UCSD-AML1 (cell line): ENCODE measurements at regions not wholly inside any gene's neighbourhood (a gene's known extent, or its start where the extent isn't known, plus 50 kb on each side); places are given as distances from the start of the nearest gene placed in this dataset.

Source experiments
- DNase-seq: peaks from one replicate; lab custom pipeline; 2025; ENCODE audit not compliant: unreplicated experiment; lab: John Stamatoyannopoulos, UW

GRCh38 chr1:228917342-228917741 is 182.1 kb downstream of the RHOU start:
- no peak for DNase-seq

DNA sequence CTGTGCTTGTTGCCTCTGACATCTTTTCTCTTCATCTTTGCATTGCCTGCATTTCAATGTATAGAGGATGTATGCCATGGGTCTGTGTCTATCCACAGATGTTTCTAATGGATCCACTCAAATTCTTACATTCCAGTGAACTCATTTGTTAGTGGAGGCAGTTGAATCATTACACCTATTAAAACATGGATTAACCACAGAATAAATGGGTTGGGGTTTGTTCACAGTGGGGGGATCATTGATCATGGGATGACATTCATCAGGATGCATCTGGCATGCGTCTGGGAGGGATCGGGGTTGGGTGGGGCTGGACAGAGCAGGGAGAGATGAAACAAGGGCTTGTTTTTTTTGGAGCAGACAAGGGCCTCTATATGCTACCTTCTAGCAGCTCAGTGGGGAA is 182.5 kb downstream of the RHOU start:
- no peak for DNase-seq

DNA sequence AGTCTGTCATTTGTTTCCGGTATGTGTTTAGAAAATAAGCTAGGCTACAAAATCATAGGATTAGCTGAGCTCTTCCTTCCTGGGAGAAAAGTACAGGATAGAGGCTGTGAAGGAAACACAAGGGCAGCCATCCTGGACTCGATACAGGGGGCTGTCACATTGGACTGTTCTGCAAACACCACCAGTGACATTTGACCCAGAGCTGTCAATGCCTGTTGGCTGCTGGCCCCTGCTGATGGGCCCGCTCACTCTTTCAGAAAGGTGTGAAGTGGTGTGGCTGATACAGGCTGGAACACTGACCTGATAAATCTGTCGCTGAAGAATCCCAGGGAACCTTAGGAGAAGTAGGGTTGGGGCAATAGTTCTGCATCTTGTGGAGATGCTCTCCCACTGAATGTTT is 183.1 kb downstream of the RHOU start:
- DNase-seq: no peak

GRCh38 chr1:228919914-228920313 is 184.6 kb downstream of the RHOU start:
- DNase-seq: no peak

GRCh38 chr1:228920831-228921230 is 185.6 kb downstream of the RHOU start:
- no peak for DNase-seq

GRCh38 chr1:228921481-228921880 is 186.2 kb downstream of the RHOU start:
- DNase-seq: peak; percentile 40

GRCh38 chr1:228922722-228923376 is 187.6 kb downstream of the RHOU start:
- no peak for DNase-seq

DNA sequence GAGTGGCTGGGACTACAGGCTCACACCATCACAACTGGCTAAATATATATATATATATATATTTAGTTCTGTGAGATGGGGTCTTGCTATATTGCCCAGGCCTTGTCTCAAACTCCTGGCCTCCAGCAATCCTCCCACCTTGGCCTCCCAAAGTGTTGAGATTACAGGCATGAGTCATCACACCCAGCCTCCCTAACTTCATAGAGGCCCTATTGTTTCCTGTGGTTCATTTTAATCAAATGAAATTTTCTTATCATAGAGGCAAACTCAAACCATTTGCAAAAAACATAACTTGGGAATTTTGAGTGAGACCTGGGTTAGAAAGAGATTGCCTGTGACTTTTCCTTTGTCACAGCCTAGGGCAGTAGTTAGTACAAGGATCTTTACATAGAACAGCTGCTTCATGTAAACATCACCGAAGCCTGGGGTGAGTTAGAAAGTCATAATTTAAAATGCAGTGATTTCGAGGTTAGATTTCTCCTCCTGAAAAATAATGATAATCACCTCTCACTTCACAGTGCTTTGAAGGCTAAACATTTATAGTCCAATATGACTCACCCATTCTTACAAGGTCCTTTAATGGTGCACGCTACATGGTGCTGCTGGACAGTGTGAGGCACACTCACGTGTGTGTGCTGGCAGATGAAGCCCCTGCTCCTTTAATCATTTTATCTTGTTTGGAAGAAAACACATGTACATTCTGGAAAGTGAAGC is 188.9 kb downstream of the RHOU start:
- DNase-seq: no peak

DNA sequence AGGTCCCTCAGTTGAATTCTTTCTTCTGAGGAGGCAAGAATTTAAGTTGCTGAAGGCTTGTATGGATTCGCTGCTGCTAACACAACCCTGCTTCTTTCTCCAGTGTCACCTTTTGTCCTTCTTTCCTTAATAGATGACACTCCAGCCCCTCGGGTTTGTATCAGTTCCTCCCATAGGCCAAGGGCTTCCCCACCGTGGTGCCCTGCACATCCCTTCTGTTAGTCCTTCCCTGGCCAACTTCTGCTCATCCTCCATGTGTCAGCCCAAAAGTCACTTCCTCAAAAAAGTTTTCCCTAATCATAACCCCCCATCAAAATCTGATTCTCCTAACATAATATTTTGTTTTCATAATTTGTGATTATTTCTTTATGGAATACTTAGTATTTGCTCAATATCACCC is 190.4 kb downstream of the RHOU start:
- no peak for DNase-seq

GRCh38 chr1:228927421-228927820 is 192.1 kb downstream of the RHOU start:
- DNase-seq: no peak

- DNase-seq: no peak
Measured at GRCh38 chr1:228927946-228928898, 192.9 kb downstream of the RHOU start.

DNA sequence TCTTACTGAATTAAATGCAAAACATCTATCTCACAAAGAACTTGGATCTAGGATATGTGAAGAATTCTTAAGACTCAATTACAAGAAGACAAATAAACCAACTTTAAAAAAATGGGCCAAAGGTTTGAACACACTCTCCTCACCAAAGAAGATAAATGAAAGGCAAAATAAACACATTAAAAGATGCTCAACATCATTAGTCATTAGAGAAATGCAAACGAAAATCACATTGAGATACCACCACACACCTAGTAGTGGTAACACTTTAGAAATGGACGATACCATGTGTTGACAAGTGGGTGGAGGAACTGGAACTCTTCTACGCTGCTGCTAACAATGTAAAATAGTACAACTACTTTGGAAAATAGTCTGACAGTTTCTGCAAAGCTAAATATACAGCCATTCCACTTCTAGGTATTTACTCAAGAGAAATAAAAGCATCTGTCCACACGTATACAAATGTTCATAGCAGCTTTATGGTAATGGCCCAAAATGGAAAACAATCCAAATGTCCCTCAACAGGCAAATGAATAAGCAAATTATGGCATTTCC is 194.3 kb downstream of the RHOU start:
- no peak for DNase-seq

DNA sequence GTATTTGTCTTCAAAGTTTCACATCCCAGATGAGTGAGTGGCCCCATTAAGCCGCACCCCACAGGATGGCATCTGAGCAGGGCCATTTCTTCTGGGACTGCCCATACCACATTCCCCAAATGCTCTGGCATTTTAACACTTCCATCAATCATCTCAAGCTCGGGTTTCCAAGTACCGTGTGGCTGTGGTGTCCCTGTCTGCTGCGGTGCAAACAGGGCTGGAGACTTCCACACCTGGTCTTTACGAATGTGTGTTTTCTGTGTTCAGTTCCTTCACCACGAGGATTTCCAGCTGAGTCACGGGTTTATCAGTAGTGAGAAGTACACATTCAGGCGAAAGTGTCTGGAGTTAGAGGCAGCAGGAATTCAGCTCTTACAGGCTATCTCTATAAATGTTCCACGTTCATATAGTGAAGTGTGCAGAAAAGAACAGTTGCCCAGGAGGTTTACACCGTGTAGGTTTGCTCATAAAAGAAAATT is 195.2 kb downstream of the RHOU start:
- DNase-seq: no peak

GRCh38 chr1:228933753-228934152 is 198.5 kb downstream of the RHOU start:
- no peak for DNase-seq

DNA sequence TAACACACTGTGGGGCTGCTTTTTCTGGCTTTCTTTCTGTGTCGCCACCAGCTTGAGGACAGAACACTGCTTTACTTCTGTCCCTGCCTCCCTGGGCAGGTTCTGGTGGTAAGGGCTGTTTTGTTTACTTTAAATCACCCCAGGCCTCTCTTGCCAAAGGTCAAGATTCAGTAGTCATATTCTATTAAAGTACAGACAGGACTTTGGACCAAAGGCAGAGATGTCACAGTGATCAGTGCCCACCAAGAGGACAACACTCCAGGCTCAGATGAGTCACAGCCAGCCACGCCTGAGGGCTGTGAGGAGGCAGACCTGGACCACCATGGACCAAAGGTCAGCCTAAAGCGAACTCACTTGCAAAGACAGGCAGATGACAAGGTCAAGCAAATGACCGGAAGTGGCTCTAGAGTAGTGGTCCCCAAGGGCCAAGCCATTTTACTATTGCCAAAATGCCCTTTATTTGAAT is 200.0 kb downstream of the RHOU start:
- DNase-seq: no peak

GRCh38 chr1:228935855-228936727 is 200.8 kb downstream of the RHOU start:
- DNase-seq: no peak

- no peak for DNase-seq
Measured at GRCh38 chr1:228936881-228937280, 201.6 kb downstream of the RHOU start.

DNA sequence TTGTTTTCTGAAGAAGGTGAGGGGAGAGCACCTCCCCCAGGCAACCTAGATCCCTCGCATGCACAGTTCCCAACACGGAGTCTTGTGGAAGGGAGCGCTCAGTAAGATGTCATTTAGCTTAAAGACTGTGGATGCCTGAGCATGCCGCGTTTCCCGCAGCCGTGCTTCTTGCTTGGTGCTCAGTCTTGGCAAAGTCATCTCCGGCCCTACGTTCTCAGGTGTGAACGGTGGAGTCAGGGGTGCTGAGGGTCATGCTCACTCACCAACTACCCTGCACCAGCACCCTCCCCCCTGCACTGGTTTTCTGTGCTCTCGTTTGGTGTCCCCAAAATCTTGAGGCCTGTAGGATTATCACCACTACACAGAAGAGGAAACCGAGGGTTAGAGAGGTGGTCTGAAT is 202.1 kb downstream of the RHOU start:
- DNase-seq: no peak

DNA sequence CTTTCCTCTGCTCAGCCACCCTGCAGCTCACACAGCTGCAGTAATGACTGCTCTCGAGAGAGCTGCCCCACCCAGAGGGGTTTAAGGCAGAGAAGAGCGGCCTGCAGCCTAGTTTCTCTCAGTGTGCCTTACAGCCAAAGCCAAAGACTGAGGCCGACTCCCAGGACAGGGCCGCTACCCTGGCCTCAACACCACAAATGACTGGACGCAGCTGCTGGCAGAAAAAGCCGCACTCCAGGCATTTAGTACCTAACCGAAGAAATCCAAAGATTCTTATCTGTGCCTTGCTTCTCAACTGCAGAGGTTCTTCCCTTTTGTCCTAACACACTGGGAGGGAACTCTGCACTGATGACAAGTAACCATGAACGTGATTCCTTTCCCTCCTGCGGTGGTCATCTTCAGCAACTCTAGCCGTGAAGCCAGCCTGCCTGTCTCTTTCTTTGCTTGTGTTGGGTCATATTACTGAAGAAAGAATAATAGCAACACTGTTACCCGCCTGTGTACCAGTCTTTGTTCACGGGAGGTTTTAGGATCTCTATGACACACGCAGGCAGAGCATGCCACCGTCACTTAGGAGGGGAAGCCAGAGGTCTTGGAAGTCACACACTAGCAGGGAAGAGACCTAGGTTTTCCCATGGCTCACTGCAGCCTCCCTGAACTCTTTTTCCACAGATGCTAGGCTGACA is 202.7 kb downstream of the RHOU start:
- DNase-seq: no peak

- peak; percentile 67 for DNase-seq
Measured at GRCh38 chr1:228938537-228938901, 203.2 kb downstream of the RHOU start.
